ENCODE measurements at regions not wholly inside any gene's neighbourhood (a gene's known extent, or its start where the extent isn't known, plus 50 kb on each side); places are given as distances from the start of the nearest gene placed in this dataset.

- no peaks in the 10 kb centered on the region for H3K27me3 ChIP-seq (ENCODE audit: control insufficient read depth, insufficient read depth, low read length, poor library complexity, severe bottlenecking)
- no peaks in the 10 kb centered on the region for H3K27me3 Mint-ChIP-seq (ENCODE audit: insufficient read depth)
- no peak overlapping the region for H3K4me3 ChIP-seq (ENCODE audit: low read length)
- 31 to 75% methylated on average over 1 of the region's 1 CpG for whole genome bisulfite sequencing, 2 experiments (ENCODE audit: insufficient coverage in 1 of 2, insufficient read length in 1 of 2)
- peaks cover 57% of the 10 kb centered on the region for H3K4me1 Mint-ChIP-seq
- H3K27ac ChIP-seq (ENCODE audit: low read depth, low read length) = no peak overlapping the region
- no peak overlapping the region for H3K9ac ChIP-seq (ENCODE audit: extremely low read depth, low read length, poor library complexity, severe bottlenecking)
- no peak overlapping the region for H3K27ac Mint-ChIP-seq
- no peaks in the 10 kb centered on the region for H3K9me3 ChIP-seq (ENCODE audit: control insufficient read depth, low read length)
- DNase-seq = no peak
- no peaks in the 10 kb centered on the region for H3K36me3 ChIP-seq (ENCODE audit: control insufficient read depth, insufficient read depth, low read length)
- H3K4me1 ChIP-seq (ENCODE audit: control insufficient read depth, insufficient read depth, low read length) = peaks cover 16% of the 10 kb centered on the region
- no peaks in the 10 kb centered on the region for H3K9me3 Mint-ChIP-seq
- TF ChIP-seq CTCF (conservative IDR thresholded peaks at IDR 0.05) = no peak
- H3K4me3 Mint-ChIP-seq = no peak overlapping the region
- H3K36me3 Mint-ChIP-seq (ENCODE audit: low read depth) = no peaks in the 10 kb centered on the region
These were observed 727.2 kb upstream of the WWC1 start for GRCh38 chr5:167564275-167564674.

- no peak for DNase-seq
- Mint-ChIP-seq H3K27ac (no peak overlapping the region), H3K27me3 (ENCODE audit: insufficient read depth) (no peaks in the 10 kb centered on the region), H3K9me3 (no peaks in the 10 kb centered on the region), H3K4me1 (peaks cover 53% of the 10 kb centered on the region), H3K4me3 (no peak overlapping the region), H3K36me3 (ENCODE audit: low read depth) (no peaks in the 10 kb centered on the region)
- Histone ChIP-seq H3K9me3 (ENCODE audit: control insufficient read depth, low read length) (no peaks in the 10 kb centered on the region), H3K4me3 (ENCODE audit: low read length) (no peak overlapping the region), H3K9ac (ENCODE audit: extremely low read depth, low read length, poor library complexity, severe bottlenecking) (no peak overlapping the region), H3K4me1 (ENCODE audit: control insufficient read depth, insufficient read depth, low read length) (peaks cover 16% of the 10 kb centered on the region), H3K36me3 (ENCODE audit: control insufficient read depth, insufficient read depth, low read length) (no peaks in the 10 kb centered on the region), H3K27me3 (ENCODE audit: control insufficient read depth, insufficient read depth, low read length, poor library complexity, severe bottlenecking) (no peaks in the 10 kb centered on the region), H3K27ac (ENCODE audit: low read depth, low read length) (no peak overlapping the region)
- 89 to 93% methylated on average over 3 to 8 of the region's 8 CpGs for WGBS, 2 experiments (ENCODE audit: insufficient coverage in 1 of 2, insufficient read length in 1 of 2)
- TF ChIP-seq CTCF (conservative IDR thresholded peaks at IDR 0.05) = peak; percentile 62
These were observed 726.1 kb upstream of the WWC1 start for GRCh38 chr5:167565189-167565954.

- Histone ChIP-seq H3K36me3 (ENCODE audit: control insufficient read depth, insufficient read depth, low read length) (no peaks in the 10 kb centered on the region), H3K27ac (ENCODE audit: low read depth, low read length) (no peak overlapping the region), H3K4me1 (ENCODE audit: control insufficient read depth, insufficient read depth, low read length) (peaks cover 23% of the 10 kb centered on the region), H3K4me3 (ENCODE audit: low read length) (no peak overlapping the region), H3K27me3 (ENCODE audit: control insufficient read depth, insufficient read depth, low read length, poor library complexity, severe bottlenecking) (no peaks in the 10 kb centered on the region), H3K9ac (ENCODE audit: extremely low read depth, low read length, poor library complexity, severe bottlenecking) (no peak overlapping the region), H3K9me3 (ENCODE audit: control insufficient read depth, low read length) (no peaks in the 10 kb centered on the region)
- 71 to 75% methylated on average over 3 to 5 of the region's 5 CpGs for WGBS, 2 experiments (ENCODE audit: insufficient coverage in 1 of 2, insufficient read length in 1 of 2)
- no peak overlapping the region for H3K27ac Mint-ChIP-seq
- H3K36me3 Mint-ChIP-seq (ENCODE audit: low read depth) = no peaks in the 10 kb centered on the region
- H3K27me3 Mint-ChIP-seq (ENCODE audit: insufficient read depth) = peaks cover 10% of the 10 kb centered on the region
- H3K4me1 Mint-ChIP-seq = peaks cover 54% of the 10 kb centered on the region
- peak; percentile 74 for DNase-seq
- no peak for TF ChIP-seq CTCF (conservative IDR thresholded peaks at IDR 0.05)
- H3K4me3 Mint-ChIP-seq = no peak overlapping the region
- no peaks in the 10 kb centered on the region for H3K9me3 Mint-ChIP-seq
These were observed 721.0 kb upstream of the WWC1 start for GRCh38 chr5:167570431-167570830.

All from endodermal cell (in vitro differentiated cells).